Activated T-helper 1 cell treated with anti-CD3 and anti-CD28 coated beads, Interleukin-2, amount 50 U/mL, for 16 hours (primary cell): ENCODE measurements at regions not wholly inside any gene's neighbourhood (a gene's known extent, or its start where the extent isn't known, plus 50 kb on each side); places are given as distances from the start of the nearest gene placed in this dataset.
"Not testable (repeated sequence)": the region's sequence is repeated elsewhere in the genome, so short reads cannot be mapped to it uniquely, and the experiment has no call there.

Source experiments
- DNase-seq, 2 donors: peaks; one replicate each; pipeline ENCODE4 v3.0.0-alpha.2; 2020; ENCODE audit warnings: low read depth in 1 of 2, low spot score in 1 of 2

DNA sequence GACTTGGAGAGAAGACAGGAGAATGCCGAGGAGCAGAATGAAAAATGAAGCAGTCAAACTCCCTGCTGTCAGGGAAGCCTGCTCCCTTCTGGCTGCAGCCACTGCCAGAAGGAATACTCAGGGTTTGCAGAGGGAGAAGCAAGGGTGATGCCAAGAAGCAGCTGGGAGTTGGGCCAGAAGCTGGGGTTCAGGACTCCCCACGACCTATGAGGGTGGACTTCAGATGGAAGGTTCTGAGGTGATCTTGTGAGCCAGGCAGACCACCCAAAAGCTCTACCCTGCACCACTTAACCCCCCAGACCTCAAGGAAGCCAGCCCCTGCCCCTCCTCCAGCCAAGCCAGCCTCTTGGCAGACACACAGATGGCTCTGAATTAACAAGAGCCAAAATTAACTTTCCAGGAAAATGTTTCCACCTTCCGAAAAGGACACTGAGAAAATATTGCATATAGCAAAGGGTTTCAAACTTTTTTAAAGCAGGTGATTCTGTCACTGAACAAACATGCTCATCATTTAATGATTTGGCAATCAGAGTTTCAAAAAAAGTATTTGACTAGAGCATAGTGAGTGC, 126.0 kb upstream of the ERCC4 start:
- DNase-seq = no peak

DNA sequence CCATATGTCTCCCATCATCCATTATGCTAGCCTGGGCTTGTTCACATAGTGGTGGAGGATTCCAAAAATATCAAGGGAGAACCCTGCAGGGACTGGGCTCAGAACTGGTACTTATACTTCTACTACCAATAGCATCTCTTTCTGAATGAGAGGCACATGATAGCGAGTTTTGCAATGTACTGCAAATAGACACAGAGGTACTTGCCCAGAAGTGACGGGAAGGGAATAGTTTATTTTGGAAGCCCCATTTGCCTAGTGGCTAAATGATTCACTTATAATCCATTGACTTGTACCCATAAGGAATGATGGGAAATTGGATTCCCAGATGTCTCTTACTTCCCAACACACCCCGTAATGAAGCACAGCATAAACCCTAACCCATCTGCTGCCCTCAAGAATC, 124.8 kb upstream of the ERCC4 start:
- no peak for DNase-seq

GRCh38 chr16:13797718-13798117, 122.2 kb upstream of the ERCC4 start:
- DNase-seq = no peak

DNA sequence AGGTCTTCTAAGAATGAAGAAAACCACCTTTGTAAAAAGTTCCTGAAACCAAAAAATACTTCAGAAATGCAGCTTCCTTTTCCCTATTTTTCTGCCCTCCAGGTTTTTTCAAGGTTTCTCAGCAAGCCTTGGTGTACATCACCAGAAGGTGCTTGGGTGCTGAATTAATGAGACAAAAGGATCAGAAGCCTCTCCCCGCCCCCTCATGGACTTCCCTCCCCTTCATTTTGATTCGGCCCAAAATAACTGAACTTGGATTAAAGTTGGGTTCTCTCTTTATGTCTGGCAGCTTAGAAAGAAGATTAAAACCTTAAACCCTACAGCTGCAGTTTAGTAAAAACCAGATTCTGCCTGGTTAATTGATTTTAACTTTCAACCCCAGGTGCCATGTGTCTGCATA, 121.7 kb upstream of the ERCC4 start:
- DNase-seq = no peak

- no peak for DNase-seq
Measured at GRCh38 chr16:13803974-13804373, 116.0 kb upstream of the ERCC4 start.

GRCh38 chr16:13805951-13806350, 114.0 kb upstream of the ERCC4 start:
- DNase-seq = no peak

DNA sequence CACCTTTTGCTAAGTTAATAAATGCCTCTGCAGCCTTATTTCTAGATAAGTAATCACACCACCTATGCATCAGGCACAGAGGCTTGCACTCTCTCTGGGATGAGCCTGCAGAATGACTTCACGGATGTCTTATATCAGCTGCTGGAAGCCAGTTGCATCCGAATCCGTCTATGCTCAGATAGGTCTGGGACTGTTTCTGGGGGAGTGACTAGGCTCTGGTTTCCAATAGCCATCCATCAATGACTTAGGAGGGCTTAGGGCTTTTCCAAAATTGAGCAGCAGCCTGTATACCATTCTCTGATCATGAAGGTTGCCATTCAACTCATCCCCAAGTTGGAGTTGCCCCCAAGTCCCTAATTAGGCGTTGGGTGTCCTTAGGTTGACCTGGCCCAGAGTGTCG, 113.3 kb upstream of the ERCC4 start:
- DNase-seq = no peak

DNA sequence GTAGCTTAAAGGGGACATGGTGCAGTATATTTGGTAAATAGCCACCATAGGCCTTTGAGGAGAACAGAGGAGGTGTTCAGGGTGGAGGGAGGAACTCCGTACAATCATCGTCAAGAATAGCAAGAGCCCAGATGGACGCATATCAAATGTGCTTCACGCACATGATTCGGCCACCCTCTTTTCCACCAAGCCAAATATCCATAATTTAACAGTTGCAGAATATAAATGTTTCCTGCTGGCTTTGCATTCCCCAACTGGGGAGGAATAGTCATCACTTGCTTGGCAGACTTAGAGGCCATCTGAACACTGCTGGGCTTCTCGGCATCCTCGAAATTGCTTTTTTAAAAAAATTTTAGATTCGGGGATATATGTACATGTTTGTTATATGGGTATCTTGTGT, 111.9 kb upstream of the ERCC4 start:
- DNase-seq = no peak

DNA sequence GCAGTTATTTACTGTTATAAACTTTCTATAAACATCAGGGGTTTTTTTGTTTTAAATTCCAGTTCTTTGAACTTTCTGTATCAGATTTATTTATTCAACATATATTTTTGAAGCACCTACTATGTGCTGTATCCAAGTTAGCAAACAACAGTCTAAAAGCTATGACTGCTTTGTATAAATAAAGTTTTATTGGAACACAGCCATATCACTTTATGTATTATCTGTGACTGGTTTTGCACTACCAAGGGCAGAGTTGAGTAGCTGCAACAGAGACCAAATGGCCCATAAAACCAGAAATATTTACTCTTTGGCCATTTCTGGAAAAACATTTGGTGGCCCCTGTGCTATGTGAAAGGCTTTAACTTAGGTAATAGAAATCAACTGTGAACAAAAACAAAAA, 110.2 kb upstream of the ERCC4 start:
- DNase-seq = no peak

GRCh38 chr16:13811834-13812233, 108.1 kb upstream of the ERCC4 start:
- DNase-seq = no peak

- DNase-seq = no peak
Measured at GRCh38 chr16:13816701-13817100, 103.3 kb upstream of the ERCC4 start.

- DNase-seq = no peak
Measured at GRCh38 chr16:13823501-13823900, 96.5 kb upstream of the ERCC4 start.

DNA sequence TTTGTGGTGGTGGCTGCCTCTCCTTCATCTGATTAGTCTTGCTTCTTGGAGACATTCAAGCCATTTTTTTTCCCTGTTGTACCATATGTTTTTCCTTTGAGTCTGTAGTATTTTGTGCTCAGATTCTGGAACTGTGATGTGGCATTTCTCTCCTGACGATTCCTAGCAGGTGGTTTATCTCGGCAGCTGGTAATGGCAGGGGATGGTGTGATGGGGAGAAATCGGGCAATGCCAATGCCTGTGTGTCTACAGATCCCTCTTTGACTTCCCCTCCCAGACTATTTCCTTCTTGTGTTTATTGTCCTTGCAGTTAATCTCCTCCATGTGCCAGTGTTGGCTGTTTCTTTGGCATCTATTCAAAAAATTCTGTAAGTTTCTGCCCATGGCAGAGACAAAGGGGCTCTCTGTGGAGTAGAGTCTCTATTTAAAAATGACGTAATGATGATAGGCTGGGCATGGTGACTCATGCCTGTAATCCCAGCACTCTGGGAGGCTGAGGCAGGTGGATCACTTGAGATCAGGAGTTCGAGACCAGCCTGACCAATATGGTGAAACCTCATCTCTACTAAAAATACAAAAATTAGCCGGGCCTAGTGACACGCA, 90.2 kb upstream of the ERCC4 start:
- no peak for DNase-seq

- DNase-seq = no peak
Measured at GRCh38 chr16:13833515-13833914, 86.4 kb upstream of the ERCC4 start.

- DNase-seq = no peak
Measured at GRCh38 chr16:13835387-13835786, 84.6 kb upstream of the ERCC4 start.

DNA sequence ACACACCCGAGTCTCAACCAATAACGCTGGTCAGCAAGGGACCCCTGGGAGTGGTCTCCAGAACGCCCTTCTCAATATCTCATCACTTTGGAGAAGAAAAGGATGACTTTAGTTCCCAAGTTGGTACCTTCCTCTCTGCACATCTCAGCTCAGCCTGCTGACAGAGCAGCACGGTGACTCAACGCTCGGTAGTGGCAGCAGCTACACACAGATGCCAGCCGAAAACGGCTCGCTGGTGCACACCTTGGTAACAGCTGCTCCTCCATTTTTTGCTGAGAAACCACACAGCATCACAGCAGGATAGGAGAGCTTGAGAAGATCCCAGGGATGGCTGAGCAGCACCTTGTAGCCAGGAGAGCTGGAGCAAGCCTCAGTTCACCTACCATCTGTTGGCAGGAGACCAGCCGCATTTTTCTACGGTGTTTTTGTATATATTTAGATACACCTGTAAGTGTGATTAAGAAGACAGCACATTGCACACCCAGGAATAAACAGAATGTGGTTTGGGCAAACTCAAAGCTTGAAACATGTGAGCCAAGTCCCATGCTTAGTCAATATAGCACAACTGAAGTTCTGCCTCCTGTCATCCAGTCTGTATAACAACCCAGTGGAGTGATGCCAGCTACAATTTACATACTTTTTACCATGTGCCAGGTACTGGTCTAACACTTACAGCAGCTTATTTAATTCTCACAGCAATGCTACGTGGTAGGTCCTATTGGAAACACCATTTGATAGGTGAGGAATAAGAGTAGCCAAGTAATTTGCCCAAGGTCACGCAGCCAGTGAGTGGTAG, 83.8 kb upstream of the ERCC4 start:
- DNase-seq = no peak

DNA sequence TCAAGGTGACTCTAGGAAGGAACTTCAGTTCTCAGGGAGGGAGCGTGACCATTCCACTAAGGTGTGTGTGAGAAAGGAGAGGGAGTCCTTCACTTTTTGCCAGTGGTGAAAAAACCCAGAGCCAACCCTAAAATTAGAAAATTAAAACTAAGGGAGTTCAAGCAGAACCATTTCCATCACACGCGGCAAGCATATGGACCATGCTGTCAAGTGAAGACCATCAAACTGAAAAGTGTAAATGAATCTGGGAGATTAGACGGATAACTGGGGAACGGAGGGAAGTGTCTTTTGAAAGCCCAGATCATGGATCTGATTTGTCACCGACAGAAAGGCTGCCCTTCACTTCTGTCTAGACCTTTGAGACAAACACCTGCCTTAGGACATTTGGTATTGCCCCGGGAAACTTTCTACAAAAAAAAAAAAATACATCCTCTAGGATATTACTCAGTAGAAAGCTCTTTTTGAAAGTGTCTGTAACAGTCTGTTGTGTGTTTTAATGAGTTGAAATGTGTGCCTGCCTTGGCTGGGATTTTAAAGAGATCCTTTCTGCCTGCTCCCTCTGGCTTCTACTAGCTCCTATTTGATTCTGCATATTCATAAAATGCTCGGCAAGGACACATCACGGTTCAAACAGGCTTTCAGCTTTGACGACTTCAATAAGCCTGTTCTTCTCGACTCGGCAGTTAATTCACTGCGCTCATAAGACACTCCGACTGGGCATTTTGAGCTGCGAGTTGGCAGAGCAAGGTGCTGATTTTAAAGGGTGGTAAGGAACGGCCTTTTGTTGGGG, 81.4 kb upstream of the ERCC4 start:
- no peak for DNase-seq

- DNase-seq = no peak
Measured at GRCh38 chr16:13839577-13839976, 80.4 kb upstream of the ERCC4 start.

GRCh38 chr16:13845232-13845631, 74.7 kb upstream of the ERCC4 start:
- no peak for DNase-seq

DNA sequence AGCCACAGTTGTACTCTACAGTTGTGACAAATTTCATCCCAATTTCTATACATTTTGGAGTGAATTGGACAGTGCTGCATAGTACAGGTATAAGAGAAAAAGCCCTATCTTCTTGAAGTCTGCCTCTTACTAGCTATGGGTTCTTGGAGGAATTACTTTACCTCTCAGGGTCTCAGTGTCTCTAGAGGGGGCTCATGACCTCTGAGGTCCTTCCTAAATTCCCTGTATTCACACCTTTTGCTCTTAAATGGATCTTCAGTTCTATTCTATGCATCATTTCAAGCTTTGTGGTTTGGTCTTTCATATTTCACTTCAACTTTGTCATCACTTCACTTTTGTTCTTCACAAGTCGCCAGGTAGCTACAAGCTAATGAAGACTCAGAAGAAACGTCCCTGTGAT, 71.2 kb upstream of the ERCC4 start:
- DNase-seq = no peak

DNA sequence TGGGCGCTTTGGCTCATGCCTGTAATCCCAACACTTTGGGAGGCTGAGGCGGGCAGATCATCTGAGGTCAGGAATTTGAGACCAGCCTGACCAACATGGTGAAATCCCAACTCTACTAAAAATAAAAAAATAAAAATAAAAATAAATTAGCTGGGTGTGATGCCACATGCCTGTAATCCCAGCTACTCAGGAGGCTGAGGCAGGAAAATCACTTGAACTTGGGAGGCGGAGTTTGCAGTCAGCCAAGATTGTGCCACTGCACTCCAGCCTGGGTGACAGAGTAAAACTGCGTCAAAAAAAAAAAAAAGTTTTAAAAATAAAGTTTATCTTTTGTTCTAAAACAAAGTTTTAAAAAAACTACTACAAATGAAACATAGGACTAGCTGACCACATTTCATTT, 69.8 kb upstream of the ERCC4 start:
- not testable (repeated sequence) for DNase-seq

GRCh38 chr16:13852827-13853226, 67.1 kb upstream of the ERCC4 start:
- DNase-seq = no peak
